GM12875 (cell line): ENCODE measurements at regions not wholly inside any gene's neighbourhood (a gene's known extent, or its start where the extent isn't known, plus 50 kb on each side); places are given as distances from the start of the nearest gene placed in this dataset.

Source experiments
- H3K4me3 ChIP-seq: one replicate; pipeline ENCODE4 v1.5.1; 2011; ENCODE audit warnings: low read depth, low read length, control low read depth
- TF ChIP-seq, protein P1 (sequence below): IDR thresholded peaks from 2 replicates; pipeline ENCODE4 v1.5.1; 2011; ENCODE audit warnings: low read depth, mild to moderate bottlenecking, control low read depth, inconsistent platforms, low read length, moderate library complexity, borderline replicate concordance; ENCODE audit not compliant: insufficient read depth

DNA sequence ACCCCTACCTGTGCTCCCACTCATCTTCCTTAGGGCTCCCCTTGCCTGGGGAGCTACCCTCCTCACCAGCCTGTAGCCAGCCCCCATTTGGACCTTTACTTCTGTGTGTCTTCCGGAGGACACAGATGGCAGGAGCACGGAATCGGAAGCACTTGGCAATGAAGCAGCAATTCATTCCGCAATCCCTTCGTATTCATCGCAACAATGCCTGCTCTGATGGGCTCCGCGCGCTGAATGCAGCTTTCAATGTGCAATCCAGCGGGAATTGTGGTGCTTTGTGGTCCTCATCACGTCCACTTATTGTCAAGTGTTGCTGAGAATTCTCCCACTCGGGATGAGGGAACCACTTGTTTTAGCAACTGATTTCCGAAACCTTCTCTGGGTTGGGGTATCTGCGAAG is 336.0 kb downstream of the DHX35 start:
- H3K4me3 ChIP-seq, result no peak overlapping the region
- TF ChIP-seq, protein P1, sequence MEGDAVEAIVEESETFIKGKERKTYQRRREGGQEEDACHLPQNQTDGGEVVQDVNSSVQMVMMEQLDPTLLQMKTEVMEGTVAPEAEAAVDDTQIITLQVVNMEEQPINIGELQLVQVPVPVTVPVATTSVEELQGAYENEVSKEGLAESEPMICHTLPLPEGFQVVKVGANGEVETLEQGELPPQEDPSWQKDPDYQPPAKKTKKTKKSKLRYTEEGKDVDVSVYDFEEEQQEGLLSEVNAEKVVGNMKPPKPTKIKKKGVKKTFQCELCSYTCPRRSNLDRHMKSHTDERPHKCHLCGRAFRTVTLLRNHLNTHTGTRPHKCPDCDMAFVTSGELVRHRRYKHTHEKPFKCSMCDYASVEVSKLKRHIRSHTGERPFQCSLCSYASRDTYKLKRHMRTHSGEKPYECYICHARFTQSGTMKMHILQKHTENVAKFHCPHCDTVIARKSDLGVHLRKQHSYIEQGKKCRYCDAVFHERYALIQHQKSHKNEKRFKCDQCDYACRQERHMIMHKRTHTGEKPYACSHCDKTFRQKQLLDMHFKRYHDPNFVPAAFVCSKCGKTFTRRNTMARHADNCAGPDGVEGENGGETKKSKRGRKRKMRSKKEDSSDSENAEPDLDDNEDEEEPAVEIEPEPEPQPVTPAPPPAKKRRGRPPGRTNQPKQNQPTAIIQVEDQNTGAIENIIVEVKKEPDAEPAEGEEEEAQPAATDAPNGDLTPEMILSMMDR, result no peak

DNA sequence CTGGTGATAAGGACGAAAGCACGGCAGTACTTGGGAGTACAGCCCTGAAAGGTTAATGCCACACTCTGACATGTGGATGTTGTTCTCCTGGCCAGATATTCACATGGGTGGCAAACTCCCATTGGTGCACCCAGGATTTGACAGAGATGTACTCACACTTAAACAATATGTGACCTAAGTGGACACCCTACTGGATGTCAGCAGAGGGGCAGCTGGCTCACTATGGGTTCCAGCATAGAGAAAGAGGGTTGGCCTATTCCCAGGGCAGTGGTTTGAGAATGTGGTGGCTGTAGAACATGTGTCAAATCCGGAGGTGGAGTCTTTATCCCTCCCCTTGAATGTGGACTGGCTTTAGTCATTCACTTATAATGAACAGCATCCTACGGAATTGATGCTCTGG is 333.2 kb downstream of the DHX35 start:
- no peak overlapping the region for H3K4me3 ChIP-seq
- TF ChIP-seq, protein P1, result no peak

DNA sequence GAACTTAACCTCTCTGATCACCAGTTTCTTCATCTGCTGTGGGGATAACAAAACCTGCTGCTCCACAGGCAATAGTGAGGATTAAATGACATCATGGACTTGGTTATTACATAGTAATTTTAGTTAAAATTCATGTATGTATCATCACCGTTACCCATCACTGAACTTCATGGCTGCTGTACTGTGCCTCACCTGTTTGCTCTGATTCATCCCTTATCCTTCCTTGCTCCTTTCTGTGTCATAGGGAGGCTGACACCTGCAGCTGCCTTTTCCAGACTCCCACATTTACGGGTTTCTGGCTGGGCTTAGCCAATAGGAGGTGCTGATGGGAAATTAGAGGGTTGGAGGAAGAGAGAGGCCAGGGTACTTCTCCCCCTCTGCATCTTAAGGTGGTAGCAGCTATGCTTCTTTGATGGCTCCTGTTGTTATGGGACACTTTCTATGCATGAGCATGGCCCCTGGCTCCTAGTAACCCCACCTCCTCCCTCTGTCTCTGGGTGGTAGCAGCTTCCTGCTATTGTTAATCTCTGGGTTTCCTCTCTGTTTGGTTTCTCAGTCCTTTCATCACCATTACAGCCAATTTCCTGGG is 332.1 kb downstream of the DHX35 start:
- H3K4me3 ChIP-seq, result no peak overlapping the region
- TF ChIP-seq, protein P1, result no peak

DNA sequence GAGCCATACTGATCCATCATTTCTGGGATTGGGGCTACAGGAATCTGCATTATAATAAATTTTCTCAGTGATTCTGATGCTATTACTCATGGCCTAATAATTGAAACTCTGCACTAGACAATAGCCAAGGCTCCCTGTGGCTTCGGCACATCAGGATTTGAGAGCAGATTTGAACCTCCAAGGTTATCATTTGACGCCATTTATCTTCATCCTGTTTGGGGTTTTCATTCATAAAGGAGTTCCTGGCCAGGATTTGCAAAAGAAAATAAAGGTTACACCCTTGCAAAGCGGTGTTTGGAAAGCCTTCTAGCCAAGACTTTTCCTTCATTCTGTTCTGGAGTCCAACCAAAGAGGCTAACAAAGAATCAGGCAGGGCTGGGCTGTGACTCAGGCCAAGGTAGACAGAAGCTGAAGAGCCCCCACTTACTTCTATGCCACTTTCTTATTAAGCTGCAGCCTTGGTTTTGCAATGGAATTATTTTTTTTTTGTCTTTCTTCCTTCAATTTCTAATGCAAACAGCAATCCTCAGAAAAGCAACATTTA is 330.1 kb downstream of the DHX35 start:
- TF ChIP-seq, protein P1, result no peak
- H3K4me3 ChIP-seq, result no peak overlapping the region

DNA sequence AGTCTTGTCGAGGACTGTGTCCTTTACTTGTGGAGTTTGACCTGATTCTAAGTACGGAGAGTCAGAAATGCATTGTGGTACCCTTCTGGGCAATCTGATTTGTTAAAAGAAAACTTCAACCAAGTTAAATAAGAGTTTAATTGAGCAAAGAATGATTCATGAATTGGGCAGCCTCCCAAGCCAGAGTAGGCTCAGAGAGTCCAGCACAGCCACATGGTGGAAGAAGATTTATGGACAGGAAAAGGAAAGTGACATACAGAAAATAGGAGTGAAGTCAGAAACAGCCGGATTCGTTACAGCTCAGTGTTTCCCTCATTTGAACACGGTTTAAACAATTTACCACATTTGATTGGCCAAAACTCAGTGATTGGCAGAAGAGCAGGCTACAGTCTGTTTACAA is 329.2 kb downstream of the DHX35 start:
- TF ChIP-seq, protein P1, result no peak
- no peak overlapping the region for H3K4me3 ChIP-seq

DNA sequence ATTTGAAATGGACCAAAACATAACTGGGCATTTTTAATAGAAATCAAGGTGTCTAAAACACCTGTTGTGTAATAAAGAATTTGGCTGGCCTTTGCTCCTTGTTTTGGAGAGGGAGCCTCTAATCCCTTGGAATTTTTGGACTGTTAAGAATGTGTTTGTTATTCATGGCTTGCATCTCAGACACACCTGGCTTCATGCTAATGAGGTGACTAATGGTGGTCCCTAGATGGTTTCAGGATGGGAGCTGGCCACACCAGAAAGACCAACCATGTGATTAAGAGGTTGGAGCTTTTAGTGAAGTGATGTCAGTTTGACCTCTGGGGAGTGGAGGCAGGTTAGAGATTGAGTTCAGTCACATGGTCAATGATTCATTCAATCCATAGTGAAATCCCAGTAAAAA is 328.4 kb downstream of the DHX35 start:
- no peak overlapping the region for H3K4me3 ChIP-seq
- TF ChIP-seq, protein P1, result no peak

DNA sequence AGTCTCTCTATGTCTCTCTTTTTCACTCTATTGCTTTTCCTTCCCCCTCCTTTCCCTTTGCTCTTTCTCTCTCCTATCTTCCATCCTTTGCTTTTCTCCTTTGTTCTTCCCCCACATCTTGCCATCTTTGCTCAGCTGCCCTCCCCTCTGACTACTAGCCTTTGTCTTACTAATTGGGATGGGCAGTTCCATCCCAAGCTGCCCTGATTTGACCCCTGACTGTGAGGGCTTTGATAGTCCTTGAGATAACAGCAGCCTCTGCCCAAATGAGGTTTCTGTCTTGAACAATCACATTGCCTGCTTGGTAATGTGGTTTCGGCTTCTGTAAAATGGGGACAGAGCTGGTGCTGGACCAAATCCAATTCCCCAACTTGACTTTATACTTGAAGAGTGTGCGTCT is 327.7 kb downstream of the DHX35 start:
- TF ChIP-seq, protein P1, result no peak

More for the DNA sequence above, 327.7 kb downstream of the DHX35 start:
- no peak overlapping the region for H3K4me3 ChIP-seq
